HG03196 (cell line): ENCODE measurements at regions not wholly inside any gene's neighbourhood (a gene's known extent, or its start where the extent isn't known, plus 50 kb on each side); places are given as distances from the start of the nearest gene placed in this dataset.
"Not testable (repeated sequence)": the region's sequence is repeated elsewhere in the genome, so short reads cannot be mapped to it uniquely, and the experiment has no call there.

Experiments used
- ATAC-seq: cut with Tn5 transposase; IDR thresholded peaks from one replicate; pipeline ENCODE4 v1.9.1; 2021; ENCODE audit not compliant: unreplicated experiment

DNA sequence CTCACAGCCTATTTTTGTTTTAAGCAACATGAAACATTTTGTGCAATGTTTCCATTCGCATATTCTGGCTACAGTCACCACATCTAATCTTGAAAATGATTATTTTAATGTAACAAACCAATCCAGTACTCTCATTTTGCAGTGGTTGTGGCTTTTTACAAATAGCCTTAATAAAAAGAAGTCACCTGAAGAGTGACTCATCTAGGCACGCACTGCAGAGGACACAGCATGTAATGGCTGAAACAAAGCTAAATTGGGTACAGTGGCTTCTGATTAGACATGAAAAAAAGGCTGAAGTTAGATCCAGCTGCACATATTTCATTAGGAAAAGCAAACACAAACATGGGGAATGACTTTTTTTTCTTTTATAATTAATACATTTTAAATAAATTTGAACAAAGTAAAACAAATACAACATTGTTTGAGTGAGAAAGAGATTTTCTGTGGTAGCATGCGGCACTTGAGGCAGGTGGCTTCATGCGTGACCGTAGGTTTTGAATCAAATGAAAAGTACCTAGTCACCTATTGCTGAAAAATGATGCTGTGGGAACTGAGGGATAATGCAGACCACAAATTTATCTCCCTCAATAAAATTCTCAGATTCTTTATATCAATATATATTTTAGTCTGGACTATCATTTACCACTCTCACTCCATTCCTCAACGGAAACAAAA is 240.8 kb upstream of the DDX53 start:
- ATAC-seq: peak; percentile 63

DNA sequence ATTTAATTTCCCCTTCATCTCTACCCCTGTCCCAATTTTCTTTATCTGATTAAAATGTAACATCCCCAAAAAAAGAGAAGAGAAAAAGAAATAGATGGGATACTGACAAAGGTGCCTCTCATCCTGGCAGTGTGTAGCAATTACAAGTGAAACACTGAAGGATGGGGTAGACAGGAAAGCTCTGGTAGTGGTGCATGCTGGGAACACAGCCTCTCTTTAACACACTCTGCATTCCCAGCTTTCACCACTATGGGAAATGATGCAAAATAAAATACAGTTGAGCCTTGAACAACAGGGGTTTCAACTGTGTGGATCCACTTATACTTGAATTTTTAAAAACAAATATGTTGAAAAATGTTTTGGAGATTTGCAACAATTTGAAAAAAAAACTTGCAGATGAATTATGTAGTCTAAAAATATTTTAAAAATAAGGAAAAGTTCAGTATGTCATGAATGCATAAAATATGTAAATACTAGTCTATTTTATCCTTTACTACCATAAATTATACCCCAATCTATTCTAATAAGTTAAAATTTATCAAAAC is 239.2 kb upstream of the DDX53 start:
- no peak for ATAC-seq

DNA sequence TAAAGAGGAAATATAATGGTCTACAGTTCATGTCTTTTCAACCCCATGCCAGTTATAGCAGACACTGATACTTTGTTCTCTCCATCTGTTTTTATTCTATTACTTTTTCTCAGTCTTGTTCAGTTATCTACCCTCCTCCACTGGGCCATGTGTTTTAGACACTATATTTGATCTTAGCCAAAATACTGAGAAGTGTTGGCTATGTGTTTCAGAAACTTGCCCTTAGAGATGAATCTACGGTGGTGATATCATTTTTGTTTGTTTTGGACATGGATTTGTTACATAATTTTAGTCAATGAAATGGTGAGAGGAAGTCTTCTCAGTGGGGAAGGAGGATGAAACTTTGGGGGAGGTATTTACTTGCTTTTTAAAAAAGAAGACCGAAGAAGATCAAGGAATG is 211.5 kb upstream of the DDX53 start:
- ATAC-seq: no peak

DNA sequence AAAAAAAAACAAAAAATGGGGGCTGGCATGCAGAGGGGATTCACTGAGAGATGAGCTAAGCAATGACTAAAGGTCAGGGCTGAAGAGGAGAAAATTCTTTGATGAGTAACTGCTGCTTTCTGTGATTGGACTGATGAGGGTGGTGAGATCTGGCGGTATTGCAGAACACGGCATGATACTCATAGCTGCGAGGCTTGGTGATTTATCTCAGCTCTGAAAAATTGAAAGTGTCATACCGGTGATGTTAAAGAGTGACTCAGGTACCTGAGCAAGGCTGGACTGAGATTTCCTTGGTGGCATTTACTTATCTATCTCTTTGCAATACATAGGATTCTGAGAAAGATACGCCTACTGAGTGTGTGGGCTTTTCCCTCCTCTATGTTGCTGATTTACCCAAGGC is 204.1 kb upstream of the DDX53 start:
- no peak for ATAC-seq

DNA sequence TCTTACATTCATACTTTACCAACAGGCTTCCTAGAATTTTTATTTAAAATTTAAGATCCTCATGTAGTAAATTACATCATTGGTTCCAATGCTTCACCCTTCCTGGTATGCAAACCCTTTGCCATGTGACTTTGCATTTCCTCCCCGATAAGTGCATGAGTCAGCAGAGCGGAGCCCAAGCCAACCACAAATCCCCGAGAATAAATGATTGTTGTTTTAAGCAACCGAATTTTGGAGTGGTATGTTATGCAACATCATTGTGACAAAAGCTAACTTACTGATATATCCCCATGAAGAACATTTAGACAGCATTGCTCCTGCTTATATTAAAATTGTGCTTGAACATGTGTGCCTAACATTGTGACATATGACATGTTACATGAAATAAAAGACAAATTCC is 199.4 kb upstream of the DDX53 start:
- ATAC-seq: no peak

DNA sequence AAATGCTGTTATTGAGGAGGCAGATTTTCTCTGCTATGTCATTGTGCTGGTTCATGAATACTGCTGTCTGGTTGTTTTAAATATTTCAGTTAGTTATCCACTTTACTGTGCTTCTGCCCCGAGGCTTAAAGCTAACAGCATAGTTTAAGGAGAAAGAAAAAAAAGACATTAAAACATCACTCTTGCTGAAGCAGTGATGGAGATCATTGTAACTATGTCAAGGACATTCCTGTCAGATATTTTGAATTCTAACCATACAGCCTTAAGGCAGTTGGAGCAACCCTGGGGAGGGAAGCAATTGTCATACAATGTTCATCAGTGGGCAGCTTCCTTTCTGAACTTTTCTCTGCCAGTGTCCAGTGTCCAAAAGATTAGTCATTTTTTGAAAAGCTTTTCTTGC is 199.0 kb upstream of the DDX53 start:
- ATAC-seq: no peak

DNA sequence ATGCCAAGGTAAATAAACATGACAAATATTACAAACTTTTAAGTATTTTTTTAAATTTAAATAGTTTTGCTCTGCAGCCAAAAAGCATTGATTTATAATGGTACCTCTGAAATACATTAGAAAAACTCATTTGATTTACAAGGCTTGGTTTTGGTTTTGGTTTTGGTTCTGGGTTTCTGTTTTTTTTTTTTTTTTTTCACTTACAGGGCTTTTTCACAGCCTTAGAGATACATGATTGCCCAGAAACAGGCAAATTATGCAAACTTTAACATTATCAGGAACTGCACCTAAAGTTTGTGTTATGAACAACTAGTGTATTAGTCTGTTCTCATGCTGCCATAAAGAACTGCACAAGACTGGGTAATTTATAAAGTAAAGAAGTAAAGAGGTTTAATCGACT is 196.4 kb upstream of the DDX53 start:
- no peak for ATAC-seq

DNA sequence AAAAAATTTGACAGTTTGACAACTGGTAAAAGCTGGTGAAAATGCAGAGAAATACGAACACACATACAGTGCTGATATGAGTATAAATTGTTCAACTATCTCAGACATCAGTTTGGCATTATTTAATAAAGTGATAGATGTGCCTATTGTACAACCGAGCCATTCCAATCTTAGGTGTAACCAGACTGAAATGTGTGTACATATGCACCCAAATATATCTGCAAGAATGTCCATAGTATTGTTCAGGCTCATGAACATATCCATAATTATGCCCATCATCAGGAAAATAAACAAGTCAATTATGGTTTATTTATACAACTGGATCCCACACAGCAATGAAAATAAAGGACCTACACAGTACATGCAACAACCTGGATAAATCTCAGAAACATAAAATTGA is 188.9 kb upstream of the DDX53 start:
- no peak for ATAC-seq

DNA sequence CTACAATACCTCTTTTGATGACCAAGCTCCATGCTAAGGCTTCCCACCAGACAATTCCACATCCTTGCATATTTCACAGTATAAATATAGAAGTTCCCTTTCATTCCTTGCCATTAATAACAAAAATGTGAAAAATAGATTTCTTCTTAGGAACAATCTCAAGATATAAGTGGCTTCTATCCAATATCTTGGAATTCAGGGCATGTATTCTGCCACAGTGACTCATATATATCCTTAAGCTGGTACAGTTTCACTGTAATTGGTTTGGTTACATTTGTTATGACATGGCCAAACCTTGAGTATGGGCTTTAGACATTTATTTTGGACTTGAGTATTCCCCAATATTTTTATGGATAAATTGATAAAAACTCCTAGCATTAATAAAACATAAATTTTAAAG is 181.7 kb upstream of the DDX53 start:
- no peak for ATAC-seq

DNA sequence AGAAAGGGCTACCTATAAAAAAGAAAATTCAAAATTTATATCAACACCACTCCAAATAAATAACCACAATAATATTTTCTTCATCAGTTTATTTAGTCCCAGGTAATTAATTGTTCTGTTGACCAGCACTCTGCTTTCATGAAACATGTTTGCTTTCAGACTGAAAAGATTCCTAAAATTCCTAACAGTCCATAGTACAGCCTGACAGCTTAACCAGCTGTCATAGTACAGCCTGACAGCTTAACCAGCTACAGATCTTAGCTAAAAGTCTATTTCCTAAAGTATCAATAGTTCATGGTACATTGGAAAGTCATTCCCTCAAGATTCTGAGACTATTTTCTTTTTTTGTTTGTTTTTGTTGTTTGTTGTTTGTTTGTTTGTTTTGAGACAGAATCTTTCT is 144.1 kb upstream of the DDX53 start:
- ATAC-seq: no peak

GRCh38 chrX:22859642-22860041 is 140.1 kb upstream of the DDX53 start:
- no peak for ATAC-seq

- ATAC-seq: not testable (repeated sequence)
Measured at GRCh38 chrX:22866801-22867200, 133.0 kb upstream of the DDX53 start.

- no peak for ATAC-seq
Measured at GRCh38 chrX:22882543-22882942, 117.2 kb upstream of the DDX53 start.

GRCh38 chrX:22889819-22890218 is 109.9 kb upstream of the DDX53 start:
- no peak for ATAC-seq

GRCh38 chrX:22912616-22913015 is 87.1 kb upstream of the DDX53 start:
- no peak for ATAC-seq

- ATAC-seq: no peak
Measured at GRCh38 chrX:22922961-22923360, 76.8 kb upstream of the DDX53 start.

GRCh38 chrX:22934640-22935039 is 65.1 kb upstream of the DDX53 start:
- no peak for ATAC-seq

DNA sequence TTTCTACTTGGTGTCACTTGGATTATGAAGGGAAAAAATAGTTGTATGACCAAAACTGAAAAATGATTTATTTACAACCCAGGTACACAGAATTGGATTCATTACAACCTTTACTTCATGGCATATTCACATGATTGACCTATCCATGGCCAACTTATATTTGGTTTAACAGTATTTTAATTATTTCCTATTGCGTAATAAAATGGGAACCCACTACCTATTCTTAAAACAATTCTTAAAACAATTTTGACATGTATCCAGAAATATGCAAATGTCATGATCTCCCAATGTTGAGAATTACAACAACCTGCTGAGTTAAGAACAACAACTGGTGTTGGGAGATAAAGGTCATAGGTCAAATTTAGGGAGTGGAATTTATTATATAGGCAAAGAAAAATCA is 54.8 kb upstream of the DDX53 start:
- no peak for ATAC-seq
